ENCODE measurements at regions not wholly inside any gene's neighbourhood (a gene's known extent, or its start where the extent isn't known, plus 50 kb on each side); places are given as distances from the start of the nearest gene placed in this dataset.

- no peak for DNase-seq (ENCODE audit: low spot score)
- H3K79me2 ChIP-seq: no peaks in the 10 kb centered on the region
- no peak overlapping the region for H3K27ac ChIP-seq
- no peaks in the 10 kb centered on the region for H3K9me2 ChIP-seq (replicated peaks; ENCODE audit: insufficient read depth)
- H3K27me3 ChIP-seq: no peaks in the 10 kb centered on the region
- H3K4me1 ChIP-seq (ENCODE audit: insufficient read depth): no peaks in the 10 kb centered on the region
- 85% methylated on average over 7 of the region's 7 CpGs for WGBS (ENCODE audit: low lambda C conversion rate, missing lambda C conversion rate)
- TF ChIP-seq EZH2 (IDR thresholded peaks at IDR 0.05; ENCODE audit: borderline replicate concordance): no peak
- no peak for TF ChIP-seq CTCF (IDR thresholded peaks at IDR 0.05; ENCODE audit: poor library complexity)
- no peak for TF ChIP-seq EZH2phosphoT487 (IDR thresholded peaks at IDR 0.05; ENCODE audit: low read depth, severe bottlenecking, unreplicated experiment)
- no peak overlapping the region for H2AFZ ChIP-seq
- no peak overlapping the region for H3K4me3 ChIP-seq
- H3K9me3 ChIP-seq (ENCODE audit: low read depth): no peaks in the 10 kb centered on the region
- no peak overlapping the region for H3K4me2 ChIP-seq
- no peaks in the 10 kb centered on the region for H3K36me3 ChIP-seq (replicated peaks; ENCODE audit: insufficient read depth, low read depth)
- H4K20me1 ChIP-seq (ENCODE audit: insufficient read depth, poor library complexity, severe bottlenecking): no peaks in the 10 kb centered on the region
These were observed 243.7 kb upstream of the PDE10A start for GRCh38 chr6:165906736-165907135.

DNA sequence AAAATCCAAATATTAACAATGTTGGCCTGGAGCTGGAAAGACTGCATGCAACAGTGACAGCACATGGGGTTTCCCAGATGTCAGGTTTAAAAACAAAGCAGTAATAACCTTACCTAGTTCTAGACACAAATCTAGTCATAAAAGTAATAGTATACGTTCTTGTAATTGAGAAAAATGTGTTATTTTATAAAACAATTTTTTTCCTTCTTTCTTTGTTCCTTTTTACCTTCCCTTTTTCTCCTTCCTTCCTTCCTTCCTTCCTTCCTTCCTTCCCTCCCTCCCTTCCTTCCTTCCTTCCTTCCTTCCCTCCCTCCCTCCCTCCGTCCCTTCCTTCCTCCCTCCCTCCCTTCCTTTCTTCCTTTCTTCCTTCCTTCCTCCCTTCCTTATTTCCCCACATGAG, 242.7 kb upstream of the PDE10A start:
- H2AFZ ChIP-seq: no peak overlapping the region
- H4K20me1 ChIP-seq (ENCODE audit: insufficient read depth, poor library complexity, severe bottlenecking): no peaks in the 10 kb centered on the region
- no peak overlapping the region for H3K27ac ChIP-seq
- H3K4me2 ChIP-seq: no peak overlapping the region
- TF ChIP-seq CTCF (IDR thresholded peaks at IDR 0.05; ENCODE audit: poor library complexity) (no peak), EZH2 (IDR thresholded peaks at IDR 0.05; ENCODE audit: borderline replicate concordance) (no peak), EZH2phosphoT487 (IDR thresholded peaks at IDR 0.05; ENCODE audit: low read depth, severe bottlenecking, unreplicated experiment) (no peak)
- no peak for DNase-seq (ENCODE audit: low spot score)
- no peaks in the 10 kb centered on the region for H3K79me2 ChIP-seq
- WGBS (ENCODE audit: low lambda C conversion rate, missing lambda C conversion rate): 84% methylated on average over 1 of the region's 2 CpGs
- no peaks in the 10 kb centered on the region for H3K4me1 ChIP-seq (ENCODE audit: insufficient read depth)
- no peaks in the 10 kb centered on the region for H3K9me2 ChIP-seq (replicated peaks; ENCODE audit: insufficient read depth)
- H3K36me3 ChIP-seq (replicated peaks; ENCODE audit: insufficient read depth, low read depth): no peaks in the 10 kb centered on the region
- no peaks in the 10 kb centered on the region for H3K27me3 ChIP-seq
- no peaks in the 10 kb centered on the region for H3K9me3 ChIP-seq (ENCODE audit: low read depth)
- no peak overlapping the region for H3K4me3 ChIP-seq

GRCh38 chr6:165900970-165901369, 237.9 kb upstream of the PDE10A start:
- H3K4me1 ChIP-seq (ENCODE audit: insufficient read depth): no peaks in the 10 kb centered on the region
- 91% methylated on average over 10 of the region's 10 CpGs for WGBS (ENCODE audit: low lambda C conversion rate, missing lambda C conversion rate)
- H3K36me3 ChIP-seq (replicated peaks; ENCODE audit: insufficient read depth, low read depth): no peaks in the 10 kb centered on the region
- H3K9me3 ChIP-seq (ENCODE audit: low read depth): no peaks in the 10 kb centered on the region
- H3K79me2 ChIP-seq: no peaks in the 10 kb centered on the region
- H3K27me3 ChIP-seq: no peaks in the 10 kb centered on the region
- H3K27ac ChIP-seq: no peak overlapping the region
- DNase-seq (ENCODE audit: low spot score): no peak
- H3K4me3 ChIP-seq: no peak overlapping the region
- no peak overlapping the region for H2AFZ ChIP-seq
- H3K4me2 ChIP-seq: no peak overlapping the region
- H4K20me1 ChIP-seq (ENCODE audit: insufficient read depth, poor library complexity, severe bottlenecking): no peaks in the 10 kb centered on the region
- H3K9me2 ChIP-seq (replicated peaks; ENCODE audit: insufficient read depth): no peaks in the 10 kb centered on the region
- TF ChIP-seq EZH2phosphoT487 (IDR thresholded peaks at IDR 0.05; ENCODE audit: low read depth, severe bottlenecking, unreplicated experiment) (no peak), CTCF (IDR thresholded peaks at IDR 0.05; ENCODE audit: poor library complexity) (no peak), EZH2 (IDR thresholded peaks at IDR 0.05; ENCODE audit: borderline replicate concordance) (no peak)

DNA sequence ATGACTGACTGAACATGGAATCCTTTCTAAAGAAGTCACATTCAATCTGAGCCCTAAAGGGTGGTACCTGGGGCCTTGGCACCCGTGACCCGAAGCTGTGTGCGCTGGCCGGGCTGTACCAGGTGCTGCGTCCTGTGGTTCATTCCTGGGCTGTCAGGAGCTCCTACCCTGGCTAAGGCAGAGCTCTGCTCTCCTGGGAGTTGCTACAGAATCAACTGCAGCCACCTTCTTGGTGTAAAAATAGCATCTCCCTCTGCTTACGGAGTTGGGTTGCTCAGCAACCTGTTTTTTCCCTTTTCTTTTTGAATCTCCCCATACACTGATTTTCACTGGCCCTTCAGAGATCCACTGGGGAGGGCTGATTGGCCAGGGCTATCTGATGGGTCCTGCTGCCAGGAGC, 236.6 kb upstream of the PDE10A start:
- Histone ChIP-seq H3K9me2 (replicated peaks; ENCODE audit: insufficient read depth) (no peaks in the 10 kb centered on the region), H3K36me3 (replicated peaks; ENCODE audit: insufficient read depth, low read depth) (no peaks in the 10 kb centered on the region), H3K27ac (no peak overlapping the region), H3K4me3 (no peak overlapping the region), H3K4me2 (no peak overlapping the region), H3K27me3 (no peaks in the 10 kb centered on the region), H3K79me2 (no peaks in the 10 kb centered on the region), H4K20me1 (ENCODE audit: insufficient read depth, poor library complexity, severe bottlenecking) (no peaks in the 10 kb centered on the region), H2AFZ (no peak overlapping the region), H3K4me1 (ENCODE audit: insufficient read depth) (no peaks in the 10 kb centered on the region), H3K9me3 (ENCODE audit: low read depth) (no peaks in the 10 kb centered on the region)
- WGBS (ENCODE audit: low lambda C conversion rate, missing lambda C conversion rate): 75% methylated on average over 6 of the region's 6 CpGs
- TF ChIP-seq EZH2phosphoT487 (IDR thresholded peaks at IDR 0.05; ENCODE audit: low read depth, severe bottlenecking, unreplicated experiment): no peak
- TF ChIP-seq CTCF (IDR thresholded peaks at IDR 0.05; ENCODE audit: poor library complexity): no peak
- no peak for TF ChIP-seq EZH2 (IDR thresholded peaks at IDR 0.05; ENCODE audit: borderline replicate concordance)
- DNase-seq (ENCODE audit: low spot score): no peak

Data from hepatocyte (in vitro differentiated cells).